ENCODE measurements at regions not wholly inside any gene's neighbourhood (a gene's known extent, or its start where the extent isn't known, plus 50 kb on each side); places are given as distances from the start of the nearest gene placed in this dataset.

DNA sequence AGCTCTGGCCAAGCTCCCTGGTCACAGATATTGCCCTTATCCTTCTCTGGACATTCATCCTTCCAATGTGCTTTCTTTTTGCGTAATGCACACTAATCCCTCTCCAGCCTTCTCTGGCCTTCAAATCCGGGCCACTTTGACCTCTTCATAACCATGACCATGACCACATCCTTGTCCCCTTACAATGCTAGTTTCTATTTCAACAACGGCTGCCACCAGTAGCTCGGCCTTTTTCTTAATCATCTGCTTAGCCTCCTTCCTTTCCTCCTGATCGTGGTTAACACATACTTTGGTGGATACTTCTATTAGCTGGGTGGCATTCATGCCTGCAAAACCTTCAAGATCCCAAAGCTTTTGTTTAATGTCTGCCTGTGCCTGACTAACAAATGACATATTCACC lies 264.4 kb upstream of the RBMY1B start:
- Histone ChIP-seq H3K36me3 (no peaks in the 10 kb centered on the region), H3K27me3 (no peaks in the 10 kb centered on the region), H3K4me1 (no peaks in the 10 kb centered on the region), H3K4me3 (replicated peaks in 1 of 3) (no peak overlapping the region), H3K27ac (no peak overlapping the region), H3K9me3 (no peaks in the 10 kb centered on the region)
- intact Hi-C loops (cut with DNase I) = no loop called here
- TF ChIP-seq, protein P1, sequence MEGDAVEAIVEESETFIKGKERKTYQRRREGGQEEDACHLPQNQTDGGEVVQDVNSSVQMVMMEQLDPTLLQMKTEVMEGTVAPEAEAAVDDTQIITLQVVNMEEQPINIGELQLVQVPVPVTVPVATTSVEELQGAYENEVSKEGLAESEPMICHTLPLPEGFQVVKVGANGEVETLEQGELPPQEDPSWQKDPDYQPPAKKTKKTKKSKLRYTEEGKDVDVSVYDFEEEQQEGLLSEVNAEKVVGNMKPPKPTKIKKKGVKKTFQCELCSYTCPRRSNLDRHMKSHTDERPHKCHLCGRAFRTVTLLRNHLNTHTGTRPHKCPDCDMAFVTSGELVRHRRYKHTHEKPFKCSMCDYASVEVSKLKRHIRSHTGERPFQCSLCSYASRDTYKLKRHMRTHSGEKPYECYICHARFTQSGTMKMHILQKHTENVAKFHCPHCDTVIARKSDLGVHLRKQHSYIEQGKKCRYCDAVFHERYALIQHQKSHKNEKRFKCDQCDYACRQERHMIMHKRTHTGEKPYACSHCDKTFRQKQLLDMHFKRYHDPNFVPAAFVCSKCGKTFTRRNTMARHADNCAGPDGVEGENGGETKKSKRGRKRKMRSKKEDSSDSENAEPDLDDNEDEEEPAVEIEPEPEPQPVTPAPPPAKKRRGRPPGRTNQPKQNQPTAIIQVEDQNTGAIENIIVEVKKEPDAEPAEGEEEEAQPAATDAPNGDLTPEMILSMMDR (IDR thresholded peaks at IDR 0.05) = no peak
- TF ChIP-seq POLR2A (IDR thresholded peaks at IDR 0.05) = no peak
- DNase-seq = no peak
- WGBS, 2 donors = 54 to 57% methylated on average over 5 of the region's 5 CpGs

DNA sequence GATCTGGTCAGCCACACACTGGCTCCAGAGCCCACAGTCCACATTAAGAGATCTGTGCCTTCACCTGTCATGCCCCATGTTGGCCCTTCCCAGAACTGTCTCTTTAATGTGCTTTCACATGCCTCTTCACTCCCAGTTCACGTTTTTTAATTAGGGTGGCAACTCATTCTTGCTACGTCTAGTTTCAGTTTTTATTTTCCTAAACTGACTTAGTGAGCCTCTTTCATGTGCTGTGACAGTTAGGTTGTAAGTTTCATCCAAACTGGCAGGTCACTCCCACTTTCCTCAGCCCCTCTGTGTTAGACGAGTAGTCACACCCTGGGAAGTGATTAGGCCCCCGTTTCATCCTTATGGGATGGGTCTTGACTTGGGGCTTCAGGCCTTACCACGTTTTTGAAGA lies 262.5 kb upstream of the RBMY1B start:
- Histone ChIP-seq H3K27me3 (no peaks in the 10 kb centered on the region), H3K4me1 (no peaks in the 10 kb centered on the region), H3K27ac (no peak overlapping the region), H3K4me3 (replicated peaks in 1 of 3) (no peak overlapping the region), H3K36me3 (no peaks in the 10 kb centered on the region), H3K9me3 (no peaks in the 10 kb centered on the region)
- 46 to 48% methylated on average over 5 of the region's 5 CpGs for WGBS, 2 donors
- TF ChIP-seq, protein P1 (IDR thresholded peaks at IDR 0.05) = no peak
- TF ChIP-seq POLR2A (IDR thresholded peaks at IDR 0.05) = no peak
- intact Hi-C loops (cut with DNase I) = no loop called here
- DNase-seq = no peak

DNA sequence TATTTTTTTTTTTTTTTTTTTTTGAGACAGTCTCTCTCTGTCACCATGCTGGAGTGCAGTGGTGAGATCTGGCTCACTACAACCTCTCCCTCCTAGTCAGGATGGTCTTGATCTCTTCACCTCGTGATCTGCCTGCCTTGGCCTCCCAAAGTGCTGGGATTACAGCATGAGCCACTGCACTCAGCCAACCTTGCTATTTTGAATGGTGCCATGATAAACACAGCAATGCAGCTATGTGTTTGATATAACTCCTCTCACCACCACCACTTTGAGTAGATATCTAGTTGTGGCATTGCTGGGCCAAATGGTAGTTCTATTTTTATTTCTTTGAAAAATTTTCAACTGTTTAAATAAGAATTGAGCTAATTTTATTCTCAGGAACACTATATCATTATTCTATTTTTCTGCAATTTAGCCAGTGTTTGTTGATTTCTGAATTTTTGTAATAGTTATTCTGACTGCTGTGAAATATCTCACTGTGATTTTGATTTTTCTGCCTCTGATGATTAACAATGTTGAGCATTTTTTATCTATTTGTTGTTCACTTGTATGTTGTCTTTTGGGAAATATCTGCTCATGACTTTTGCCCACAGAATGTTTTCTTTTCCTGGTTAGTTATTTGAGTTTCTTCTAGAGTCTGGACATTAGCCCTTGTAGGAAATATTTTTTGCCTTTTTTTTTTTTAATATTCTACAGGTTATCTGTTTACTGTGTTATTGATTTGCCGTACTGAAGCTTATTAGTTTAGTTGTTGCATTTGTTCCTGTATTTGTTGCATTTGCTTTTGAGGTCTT lies 257.5 kb upstream of the RBMY1B start:
- WGBS, 2 donors = 53 to 78% methylated on average over 1 to 2 of the region's 2 CpGs

DNA sequence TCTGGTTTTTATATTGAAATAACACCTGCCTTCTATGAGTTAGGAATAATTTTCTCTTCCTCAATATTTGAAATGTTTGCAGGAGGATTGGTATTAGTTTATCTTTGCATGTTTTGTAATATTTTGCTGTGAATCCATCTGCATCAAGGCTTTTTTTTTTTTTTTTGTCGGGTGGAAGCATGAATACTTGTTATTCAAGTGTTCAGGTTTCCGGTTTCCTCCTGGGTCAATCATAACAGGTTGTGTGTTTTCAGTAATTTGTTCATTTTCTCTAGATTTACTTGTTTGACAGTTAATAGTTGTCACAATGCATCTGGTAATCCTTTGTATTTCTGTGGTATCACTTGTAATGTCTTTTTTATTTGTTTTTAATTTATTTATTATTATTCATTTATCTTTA lies 256.7 kb upstream of the RBMY1B start:
- no peaks in the 10 kb centered on the region for H3K27me3 ChIP-seq
- H3K9me3 ChIP-seq = no peaks in the 10 kb centered on the region
- TF ChIP-seq, protein P1 (IDR thresholded peaks at IDR 0.05) = no peak
- TF ChIP-seq POLR2A (IDR thresholded peaks at IDR 0.05) = no peak
- no peak overlapping the region for H3K4me3 ChIP-seq (replicated peaks in 1 of 3)
- no peaks in the 10 kb centered on the region for H3K4me1 ChIP-seq
- H3K27ac ChIP-seq = no peak overlapping the region
- WGBS, 2 donors = 57 to 60% methylated on average over 2 of the region's 2 CpGs
- H3K36me3 ChIP-seq = no peaks in the 10 kb centered on the region
- no peak for DNase-seq
- intact Hi-C loops (cut with DNase I) = no loop called here

More for the DNA sequence above, 257.5 kb upstream of the RBMY1B start:
- H3K36me3 ChIP-seq = no peaks in the 10 kb centered on the region
- H3K27me3 ChIP-seq = no peaks in the 10 kb centered on the region
- no peak overlapping the region for H3K4me3 ChIP-seq (replicated peaks in 1 of 3)
- no peaks in the 10 kb centered on the region for H3K9me3 ChIP-seq
- DNase-seq = no peak
- H3K4me1 ChIP-seq = no peaks in the 10 kb centered on the region
- intact Hi-C loops (cut with DNase I) = no loop called here
- TF ChIP-seq POLR2A (IDR thresholded peaks at IDR 0.05) = no peak
- TF ChIP-seq, protein P1 (IDR thresholded peaks at IDR 0.05) = no peak
- H3K27ac ChIP-seq = no peak overlapping the region

DNA sequence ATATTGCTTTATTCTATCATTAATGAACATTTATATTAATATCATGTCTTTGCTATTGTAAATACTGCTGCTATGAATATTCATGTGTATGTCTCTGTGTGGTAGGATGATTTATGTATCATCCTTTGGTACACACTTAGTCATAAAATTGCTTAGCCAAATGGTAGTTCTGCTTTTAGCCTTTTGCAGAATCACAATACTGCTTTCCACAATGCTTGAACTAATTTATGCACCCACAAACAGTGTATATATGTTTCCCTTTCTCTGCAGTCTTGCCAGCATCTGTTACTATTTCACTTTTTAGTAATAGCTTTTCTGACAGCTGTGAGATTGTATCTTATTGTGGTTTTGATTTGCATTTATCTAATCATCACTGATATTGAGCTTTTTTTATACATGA lies 254.3 kb upstream of the RBMY1B start:
- Histone ChIP-seq H3K4me3 (replicated peaks in 1 of 3) (no peak overlapping the region), H3K27me3 (no peaks in the 10 kb centered on the region), H3K9me3 (no peaks in the 10 kb centered on the region), H3K27ac (no peak overlapping the region), H3K36me3 (no peaks in the 10 kb centered on the region), H3K4me1 (no peaks in the 10 kb centered on the region)
- DNase-seq = no peak
- intact Hi-C loops (cut with DNase I) = no loop called here
- TF ChIP-seq, protein P1 (IDR thresholded peaks at IDR 0.05) = no peak
- TF ChIP-seq POLR2A (IDR thresholded peaks at IDR 0.05) = no peak
